ENCODE measurements at regions not wholly inside any gene's neighbourhood (a gene's known extent, or its start where the extent isn't known, plus 50 kb on each side); places are given as distances from the start of the nearest gene placed in this dataset.

GRCh38 chr2:176537932-176538331 lies 268.7 kb downstream of the MTX2 start:
- TF ChIP-seq CTCF (IDR thresholded peaks at IDR 0.05) (no peak), POLR2A (IDR thresholded peaks at IDR 0.05) (no peak), EP300 (IDR thresholded peaks at IDR 0.05) (no peak), POLR2AphosphoS5 (IDR thresholded peaks at IDR 0.05) (no peak)

Data from stomach (tissue), 4 donors.